HG02610 (cell line): ENCODE measurements at regions not wholly inside any gene's neighbourhood (a gene's known extent, or its start where the extent isn't known, plus 50 kb on each side); places are given as distances from the start of the nearest gene placed in this dataset.

ENCODE experiments used
- ATAC-seq: cut with Tn5 transposase; IDR thresholded peaks from one replicate; pipeline ENCODE4 v1.9.1; 2021; ENCODE audit warnings: mild to moderate bottlenecking, moderate library complexity; ENCODE audit not compliant: unreplicated experiment

DNA sequence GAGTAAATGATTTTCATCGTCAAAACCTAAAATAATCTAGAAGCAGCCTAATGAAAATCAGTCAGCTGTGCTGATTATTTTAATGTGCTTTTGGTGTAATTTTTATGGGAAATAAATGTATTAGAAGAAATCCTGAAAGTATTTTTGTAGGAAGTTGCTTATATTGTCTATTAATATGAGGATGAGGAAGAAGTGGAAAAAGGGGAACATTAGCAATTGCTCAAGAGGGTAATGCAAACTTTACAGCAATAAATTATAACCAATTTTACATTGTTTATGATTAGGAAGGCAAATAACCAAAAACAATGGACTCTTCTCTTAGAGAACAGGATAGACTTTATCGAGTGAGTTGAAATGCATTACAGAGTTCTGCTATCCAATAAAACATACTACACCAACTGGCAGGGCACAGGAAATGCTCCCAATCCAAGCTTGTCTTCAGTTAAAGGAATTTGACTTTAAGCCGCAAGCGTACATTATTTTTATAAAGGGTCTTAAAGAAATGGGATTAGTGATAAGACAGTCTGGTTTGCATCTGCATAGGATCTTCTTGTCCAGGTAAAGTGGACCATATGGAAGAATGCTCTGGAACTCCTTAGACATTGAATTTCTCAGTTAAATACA is 374.8 kb downstream of the PDGFC start:
- no peak for ATAC-seq

GRCh38 chr4:156596026-156596425 is 375.6 kb downstream of the PDGFC start:
- ATAC-seq: no peak

DNA sequence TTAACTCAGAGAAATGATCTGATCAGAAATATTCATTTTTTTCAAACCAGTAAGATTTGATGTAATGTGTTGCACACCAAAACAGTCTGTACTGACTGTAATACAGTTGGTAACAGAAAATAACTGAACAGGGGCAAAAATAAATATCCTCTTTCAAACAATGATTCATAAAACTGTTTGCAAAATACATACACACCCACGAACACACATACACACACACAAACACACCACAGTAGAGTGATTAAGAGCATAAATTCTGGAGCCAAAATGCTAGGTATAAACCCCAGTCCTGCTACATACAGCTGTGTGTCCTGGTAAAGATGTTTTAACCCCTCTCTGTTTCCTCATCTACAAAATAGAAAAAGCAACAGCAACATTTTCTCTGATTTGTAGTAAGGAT is 376.6 kb downstream of the PDGFC start:
- ATAC-seq: no peak

DNA sequence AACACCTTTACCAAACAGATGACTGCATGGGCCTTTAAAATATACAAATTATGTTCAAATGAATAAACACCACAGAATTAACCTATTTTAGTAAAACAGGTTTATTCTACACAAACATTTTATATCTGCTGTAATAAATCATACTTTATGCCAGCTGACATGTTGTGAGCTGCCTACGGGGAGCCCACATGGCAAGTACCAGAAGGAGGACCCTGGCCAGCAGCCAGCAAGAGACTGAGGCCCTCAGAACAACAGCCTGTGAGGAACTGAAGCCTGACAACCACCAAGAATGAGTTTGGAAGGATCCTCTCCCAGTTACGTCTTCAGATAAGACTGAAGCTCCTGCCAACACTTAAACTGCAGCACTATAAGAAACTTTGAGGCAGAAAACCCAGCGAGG is 377.0 kb downstream of the PDGFC start:
- ATAC-seq: no peak

GRCh38 chr4:156593464-156593863 is 378.1 kb downstream of the PDGFC start:
- no peak for ATAC-seq

- no peak for ATAC-seq
Measured at GRCh38 chr4:156591679-156592078, 379.9 kb downstream of the PDGFC start.

- ATAC-seq: no peak
Measured at GRCh38 chr4:156584100-156584499, 387.5 kb downstream of the PDGFC start.

DNA sequence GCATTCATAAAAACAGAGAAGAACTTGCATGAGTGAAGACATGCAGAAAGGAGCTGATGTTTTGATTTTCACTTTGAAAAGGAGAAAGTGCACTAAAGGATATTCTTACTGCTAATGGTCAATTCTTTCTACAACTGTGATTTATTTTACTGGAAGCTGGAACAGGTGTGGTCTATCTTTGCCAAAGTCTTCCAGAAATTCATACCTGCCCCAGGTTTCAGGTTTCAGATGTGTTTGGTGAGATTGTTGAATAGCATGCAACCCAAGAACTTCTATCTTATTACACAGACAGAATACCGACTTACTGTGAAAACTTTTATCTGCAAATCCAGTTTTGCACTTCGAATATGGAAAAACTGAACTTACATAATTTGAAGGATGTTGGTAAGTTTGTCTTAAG is 388.3 kb downstream of the PDGFC start:
- no peak for ATAC-seq

GRCh38 chr4:156581282-156582063 is 390.1 kb downstream of the PDGFC start:
- ATAC-seq: no peak

GRCh38 chr4:156578713-156579112 is 392.9 kb downstream of the PDGFC start:
- no peak for ATAC-seq

DNA sequence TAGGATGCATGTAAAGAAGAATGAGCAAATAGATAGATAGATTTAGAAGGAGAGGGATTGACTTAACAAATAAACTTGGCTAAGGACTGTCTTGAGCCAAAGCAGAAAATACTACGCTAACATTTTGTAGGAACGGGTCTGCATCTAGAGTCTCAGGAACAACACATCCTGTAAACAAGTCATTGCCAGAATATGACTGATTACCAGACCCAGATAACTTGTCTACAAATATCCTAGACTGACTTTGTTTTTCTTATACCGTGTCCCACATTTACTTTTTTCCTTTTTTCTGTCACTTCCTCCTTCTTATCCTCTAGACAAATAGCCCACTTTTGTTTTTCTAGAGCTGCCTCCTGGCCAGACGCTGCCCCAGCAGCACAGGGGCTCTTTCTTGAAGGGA is 393.6 kb downstream of the PDGFC start:
- no peak for ATAC-seq

DNA sequence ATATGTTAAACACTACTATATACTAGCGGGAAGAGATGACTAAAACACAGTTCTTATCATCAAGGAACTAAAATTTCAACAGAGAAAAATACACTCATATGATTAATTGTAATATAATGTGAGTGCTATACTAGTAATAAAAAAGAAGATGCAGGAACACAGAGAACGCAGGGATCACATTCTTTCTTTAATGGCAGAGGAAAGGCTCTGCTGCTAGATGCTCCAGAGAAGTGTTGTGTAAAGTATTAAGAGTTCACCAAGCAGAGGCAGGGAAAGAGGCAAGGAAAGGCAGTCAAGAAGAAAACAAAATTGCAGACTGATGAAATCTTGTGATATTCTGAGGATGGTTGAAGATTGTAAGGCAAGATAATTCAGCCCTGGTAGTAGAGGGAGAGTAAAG is 394.7 kb downstream of the PDGFC start:
- ATAC-seq: no peak

- no peak for ATAC-seq
Measured at GRCh38 chr4:156575430-156576073, 396.0 kb downstream of the PDGFC start.

GRCh38 chr4:156571146-156571545 is 400.5 kb downstream of the PDGFC start:
- ATAC-seq: no peak

GRCh38 chr4:156569535-156569934 is 402.1 kb downstream of the PDGFC start:
- no peak for ATAC-seq

DNA sequence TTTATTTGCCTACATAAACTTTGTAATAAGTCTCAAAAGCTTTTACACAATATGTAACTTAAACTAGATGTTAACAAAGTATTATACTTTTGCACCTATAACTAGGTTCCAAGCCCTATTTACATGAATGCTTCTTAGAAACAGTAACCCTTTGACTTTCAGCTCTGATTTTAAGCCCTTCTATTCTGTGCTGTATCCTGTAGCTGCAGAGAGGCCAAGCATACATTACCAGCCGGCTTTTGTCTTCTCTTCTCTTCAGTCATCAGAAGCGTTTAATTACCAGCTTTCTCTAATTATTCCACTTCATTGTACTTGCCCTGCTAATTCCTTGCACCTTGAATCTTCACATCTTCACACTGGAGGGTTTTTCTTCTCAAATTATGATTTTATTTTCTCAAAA is 403.1 kb downstream of the PDGFC start:
- ATAC-seq: no peak

- no peak for ATAC-seq
Measured at GRCh38 chr4:156568041-156568440, 403.6 kb downstream of the PDGFC start.

GRCh38 chr4:156560701-156561100 is 410.9 kb downstream of the PDGFC start:
- no peak for ATAC-seq

GRCh38 chr4:156559346-156559745 is 412.3 kb downstream of the PDGFC start:
- no peak for ATAC-seq

GRCh38 chr4:156558373-156559025 is 413.1 kb downstream of the PDGFC start:
- ATAC-seq: no peak

- no peak for ATAC-seq
Measured at GRCh38 chr4:156557920-156558319, 413.7 kb downstream of the PDGFC start.

- no peak for ATAC-seq
Measured at GRCh38 chr4:156556336-156556735, 415.3 kb downstream of the PDGFC start.
